A673 (cell line): ENCODE measurements at regions not wholly inside any gene's neighbourhood (a gene's known extent, or its start where the extent isn't known, plus 50 kb on each side); places are given as distances from the start of the nearest gene placed in this dataset.

Experiments used
- BruUV-seq: library from RNA; stranded (reverse); fragments of 400-500 nt; replicated peaks from 2 replicates; lab custom pipeline; 2021; lab: Mats Ljungman, UMichigan
- CTCF ChIA-PET: fragments of 300-600 bp; sonication (Branson Sonifier 250); formaldehyde crosslinking; loops from one replicate; lab custom pipeline; 2022; ENCODE audit warnings: antibody characterized with exemption; lab: Charles Lee
- POLR2A ChIA-PET: fragments of 300-600 bp; sonication (Branson Sonifier 250); formaldehyde crosslinking; loops from one replicate; lab custom pipeline; 2022; ENCODE audit warnings: antibody characterized with exemption; ENCODE audit not compliant: low non-redundant PET; lab: Charles Lee
- DNase-seq: peaks from one replicate; pipeline ENCODE4 v3.0.0-alpha.2; 2015; ENCODE audit warnings: low spot score
- H3K27ac ChIP-seq: fragments of 200-600 bp; sonication (generic); 2 replicates; pipeline ENCODE4 v1.5.1; 2016; ENCODE audit warnings: mixed run types, low read depth, mild to moderate bottlenecking, mixed read lengths, antibody characterized with exemption, low read length; ENCODE audit not compliant: poor library complexity, severe bottlenecking
- H3K27me3 ChIP-seq: fragments of 200-600 bp; sonication (generic); replicated peaks from 2 replicates; pipeline ENCODE4 v1.6.1; 2017; ENCODE audit warnings: mixed run types, low read depth, mild to moderate bottlenecking, mixed read lengths, antibody characterized with exemption, low read length; ENCODE audit not compliant: insufficient read depth, poor library complexity
- H3K36me3 ChIP-seq: fragments of 200-600 bp; sonication (generic); 2 replicates; pipeline ENCODE4 v1.6.1; 2016; ENCODE audit warnings: mixed run types, mild to moderate bottlenecking, mixed read lengths, antibody characterized with exemption, low read length; ENCODE audit not compliant: insufficient read depth, poor library complexity, severe bottlenecking
- H3K4me1 ChIP-seq: fragments of 200-600 bp; sonication (generic); 2 replicates; pipeline ENCODE4 v1.6.1; 2017; ENCODE audit warnings: mixed run types, mild to moderate bottlenecking, mixed read lengths, antibody characterized with exemption, low read length; ENCODE audit not compliant: insufficient read depth, poor library complexity, severe bottlenecking
- H3K4me3 ChIP-seq: fragments of 200-600 bp; sonication (generic); 2 replicates; pipeline ENCODE4 v1.5.1; 2016; ENCODE audit warnings: low read depth, mixed run types, mild to moderate bottlenecking, mixed read lengths, low read length; ENCODE audit not compliant: poor library complexity, severe bottlenecking
- H3K9me3 ChIP-seq: fragments of 200-600 bp; sonication (generic); 2 replicates; pipeline ENCODE4 v1.6.1; 2016; ENCODE audit warnings: mixed run types, low read depth, mild to moderate bottlenecking, mixed read lengths, antibody characterized with exemption, low read length; ENCODE audit not compliant: poor library complexity, severe bottlenecking
- CTCF ChIP-seq: fragments of 300-800, 200-600 bp; sonication (generic); conservative IDR thresholded peaks from 2 replicates; pipeline ENCODE4 v1.5.1; 2017; ENCODE audit warnings: low read depth, mild to moderate bottlenecking, antibody characterized with exemption, low read length, moderate library complexity, mixed read lengths
- EZH2 ChIP-seq: fragments of 200-600 bp; sonication (generic); IDR thresholded peaks from 2 replicates; pipeline ENCODE4 v1.6.1; 2017; ENCODE audit warnings: borderline replicate concordance, low read depth, mild to moderate bottlenecking, mixed read lengths, antibody characterized with exemption, low read length; ENCODE audit not compliant: poor library complexity, severe bottlenecking
- intact Hi-C: fragments of 100-400 bp; cut with micrococcal nuclease; formaldehyde crosslinking; loops from one replicate; pipeline ENCODE4 v1.10.0; 2022; ENCODE audit not compliant: unreplicated experiment

- no peak overlapping the region for H3K4me3 ChIP-seq
- peaks cover 6% of the 10 kb centered on the region for H3K4me1 ChIP-seq
- TF ChIP-seq EZH2: no peak
- no peak for TF ChIP-seq CTCF
- ChIA-PET CTCF (no interaction called here), POLR2A (no interaction called here)
- intact Hi-C loops: no loop called here
- DNase-seq: no peak
- H3K9me3 ChIP-seq: peaks cover 5% of the 10 kb centered on the region
- H3K27me3 ChIP-seq: no peaks in the 10 kb centered on the region
- BruUV-seq: no TSS peak
- peaks cover 3% of the 10 kb centered on the region for H3K36me3 ChIP-seq
- no peak overlapping the region for H3K27ac ChIP-seq
These were observed 671.3 kb downstream of the SORCS1 start for GRCh38 chr10:106493226-106493625.

GRCh38 chr10:106487726-106488125 is 676.8 kb downstream of the SORCS1 start:
- POLR2A ChIA-PET: no interaction called here
- no peak for DNase-seq
- Histone ChIP-seq H3K27me3 (no peaks in the 10 kb centered on the region), H3K9me3 (peaks cover 5% of the 10 kb centered on the region), H3K4me3 (no peak overlapping the region), H3K4me1 (no peaks in the 10 kb centered on the region), H3K27ac (no peak overlapping the region), H3K36me3 (peaks cover 3% of the 10 kb centered on the region)
- intact Hi-C loops: no loop called here
- CTCF ChIA-PET: no interaction called here
- TF ChIP-seq EZH2: no peak
- TF ChIP-seq CTCF: no peak
- BruUV-seq: no TSS peak

GRCh38 chr10:106481598-106482275 is 682.8 kb downstream of the SORCS1 start:
- no peaks in the 10 kb centered on the region for H3K36me3 ChIP-seq
- no peaks in the 10 kb centered on the region for H3K9me3 ChIP-seq
- intact Hi-C loops: no loop called here
- BruUV-seq: no TSS peak
- H3K27me3 ChIP-seq: no peaks in the 10 kb centered on the region
- H3K4me3 ChIP-seq: no peak overlapping the region
- no peak overlapping the region for H3K27ac ChIP-seq
- DNase-seq: no peak
- no peaks in the 10 kb centered on the region for H3K4me1 ChIP-seq
- ChIA-PET POLR2A (no interaction called here), CTCF (no interaction called here)
- no peak for TF ChIP-seq EZH2
- TF ChIP-seq CTCF: no peak
